Stomach (tissue), 8 donors: ENCODE measurements at regions not wholly inside any gene's neighbourhood (a gene's known extent, or its start where the extent isn't known, plus 50 kb on each side); places are given as distances from the start of the nearest gene placed in this dataset.

Experiments
- DNase-seq, 2 donors: peaks; one replicate each; pipeline versions ENCODE4 v3.0.0 to v3.0.0-alpha.2; 2013 to 2019
- H3K27ac ChIP-seq, 5 donors: fragments of 200-600 bp in 4 of 5; sonication (generic) in 4 of 5; one replicate each; pipeline ENCODE4 v1.5.1; 2013 to 2019; ENCODE audit warnings: mild to moderate bottlenecking in 1 of 5, moderate library complexity in 1 of 5
- H3K27me3 ChIP-seq, 3 donors: fragments of 200-600 bp; sonication (generic); one replicate each; pipeline ENCODE4 v1.5.1; 2017 to 2019; ENCODE audit warnings: mixed run types in 1 of 3
- H3K36me3 ChIP-seq, 4 donors: fragments of 200-600 bp; sonication (generic); 1 replicate in 3 of 4; 2 replicates in 1 of 4; pipeline ENCODE4 v1.5.1; 2016 to 2019
- H3K4me1 ChIP-seq, 4 donors: fragments of 200-600 bp; sonication (generic); one replicate each; pipeline ENCODE4 v1.5.1; 2016 to 2019
- H3K4me3 ChIP-seq, 4 donors: fragments of 200-600 bp; sonication (generic) in 3 of 4; one replicate each; pipeline ENCODE4 v1.5.1; 2016 to 2019; ENCODE audit warnings: mild to moderate bottlenecking in 1 of 4
- H3K9me3 ChIP-seq, 4 donors: fragments of 200-600 bp; sonication (generic); one replicate each; pipeline ENCODE4 v1.5.1; 2016 to 2019
- EP300 ChIP-seq: sonication (generic); formaldehyde crosslinking; IDR thresholded peaks from one replicate; pipeline ENCODE4 v1.6.1; 2017; ENCODE audit warnings: antibody characterized with exemption
- POLR2A ChIP-seq, 4 donors: fragments of 450-650 bp; IDR thresholded peaks; one replicate each; pipeline ENCODE4 v1.6.1; 2016; ENCODE audit warnings: antibody characterized with exemption in 4 of 4, control low read depth in 2 of 4, mild to moderate bottlenecking in 1 of 4, moderate library complexity in 1 of 4
- POLR2AphosphoS5 ChIP-seq, 3 donors: sonication (generic); formaldehyde crosslinking; IDR thresholded peaks; one replicate each; pipeline ENCODE4 v1.6.1; 2016; ENCODE audit warnings: antibody characterized with exemption in 3 of 3
- WGBS, 5 donors: extraction: QIAGEN DNeasy Blood & Tissue Kit in 3 of 5; methylation state at CpG; one replicate each; pipeline versions ENCODE4 v1.1.5 to v1.1.7; 2013 to 2018; 5-methylcytosine and 5-hydroxymethylcytosine counted together
- intact Hi-C: fragments of 100-400 bp; cut with DNase I; formaldehyde crosslinking; loops from one replicate; pipeline ENCODE4 v1.15.1; 2023; ENCODE audit warnings: low total_unique reads
- TF ChIP-seq, protein P1 (sequence below), 7 experiments: fragments of 450-650 bp in 4 of 7; fragments of 200-600 bp in 3 of 7; sonication (generic) in 3 of 7; IDR thresholded peaks; one replicate each; pipeline ENCODE4 v1.5.1; 2016 to 2019; ENCODE audit warnings: antibody characterized with exemption in 7 of 7, control low read depth in 2 of 7, mild to moderate bottlenecking in 1 of 7
- donor health status: healthy with polysubstance abuse.
- donor health status: Bipolar disorder and iron deficiency.
- donor health status: healthy.

DNA sequence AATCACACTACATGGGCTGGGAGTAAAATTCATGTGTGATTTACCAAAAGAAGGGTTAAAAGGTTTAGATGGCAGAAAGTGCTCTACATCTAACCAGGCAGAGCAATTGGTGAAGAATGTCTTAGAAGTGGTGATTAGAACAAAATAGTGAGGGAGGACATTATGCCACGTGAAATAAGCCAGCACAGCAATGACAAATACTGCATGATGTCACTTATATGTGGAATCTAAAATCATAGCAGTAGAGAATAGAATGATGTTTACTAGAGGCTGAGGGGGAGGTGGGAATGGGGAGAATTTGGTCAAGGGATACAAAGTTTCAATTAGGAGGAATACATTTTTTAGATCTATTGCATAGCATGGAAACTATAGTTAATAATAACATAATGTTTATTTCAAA lies 253.3 kb downstream of the KCNS3 start:
- intact Hi-C loops = no loop called here
- WGBS, 5 donors = 46 to 63% (median 52%) methylated on average over 1 of the region's 1 CpG
- Histone ChIP-seq H3K9me3 (no peaks in the 10 kb centered on the region), H3K4me3 (no peak overlapping the region), H3K27me3 (no peaks in the 10 kb centered on the region), H3K27ac (no peak overlapping the region), H3K4me1 (peaks cover 0 to 3% (median 0%) of the 10 kb centered on the region in 4 donors), H3K36me3 (no peaks in the 10 kb centered on the region)
- TF ChIP-seq EP300 (no peak), POLR2AphosphoS5 (IDR thresholded peaks at IDR 0.05) (no peak), POLR2A (IDR thresholded peaks at IDR 0.05) (no peak)
- TF ChIP-seq, protein P1, sequence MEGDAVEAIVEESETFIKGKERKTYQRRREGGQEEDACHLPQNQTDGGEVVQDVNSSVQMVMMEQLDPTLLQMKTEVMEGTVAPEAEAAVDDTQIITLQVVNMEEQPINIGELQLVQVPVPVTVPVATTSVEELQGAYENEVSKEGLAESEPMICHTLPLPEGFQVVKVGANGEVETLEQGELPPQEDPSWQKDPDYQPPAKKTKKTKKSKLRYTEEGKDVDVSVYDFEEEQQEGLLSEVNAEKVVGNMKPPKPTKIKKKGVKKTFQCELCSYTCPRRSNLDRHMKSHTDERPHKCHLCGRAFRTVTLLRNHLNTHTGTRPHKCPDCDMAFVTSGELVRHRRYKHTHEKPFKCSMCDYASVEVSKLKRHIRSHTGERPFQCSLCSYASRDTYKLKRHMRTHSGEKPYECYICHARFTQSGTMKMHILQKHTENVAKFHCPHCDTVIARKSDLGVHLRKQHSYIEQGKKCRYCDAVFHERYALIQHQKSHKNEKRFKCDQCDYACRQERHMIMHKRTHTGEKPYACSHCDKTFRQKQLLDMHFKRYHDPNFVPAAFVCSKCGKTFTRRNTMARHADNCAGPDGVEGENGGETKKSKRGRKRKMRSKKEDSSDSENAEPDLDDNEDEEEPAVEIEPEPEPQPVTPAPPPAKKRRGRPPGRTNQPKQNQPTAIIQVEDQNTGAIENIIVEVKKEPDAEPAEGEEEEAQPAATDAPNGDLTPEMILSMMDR (IDR thresholded peaks at IDR 0.05) = no peak
- DNase-seq = no peak

DNA sequence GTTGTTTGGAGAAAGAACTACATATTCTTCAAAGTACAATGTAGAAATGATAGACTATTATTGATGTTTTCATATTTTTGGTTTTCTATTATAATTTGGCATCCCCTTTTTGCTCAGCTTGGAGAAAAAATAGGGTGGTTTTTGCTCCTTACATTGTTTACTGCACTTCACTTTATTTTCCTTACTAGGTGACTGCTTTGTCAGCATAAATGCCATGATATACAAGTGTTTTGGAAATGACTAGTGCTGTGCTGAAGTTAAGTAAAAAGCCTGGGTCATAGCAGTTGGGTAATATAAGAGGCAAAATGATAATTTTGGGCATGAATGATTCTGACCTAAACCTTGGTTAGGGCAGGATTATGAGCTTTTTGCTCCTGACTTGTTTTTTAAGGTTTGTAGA lies 250.9 kb downstream of the KCNS3 start:
- Histone ChIP-seq H3K36me3 (no peaks in the 10 kb centered on the region), H3K4me1 (peaks cover 0 to 5% (median 0%) of the 10 kb centered on the region in 4 donors), H3K27ac (no peak overlapping the region), H3K9me3 (no peaks in the 10 kb centered on the region), H3K27me3 (no peaks in the 10 kb centered on the region), H3K4me3 (no peak overlapping the region)
- TF ChIP-seq, protein P1 (IDR thresholded peaks at IDR 0.05) = no peak
- TF ChIP-seq POLR2A (IDR thresholded peaks at IDR 0.05) (no peak), EP300 (no peak), POLR2AphosphoS5 (IDR thresholded peaks at IDR 0.05) (no peak)
- no peak for DNase-seq
- intact Hi-C loops = no loop called here

DNA sequence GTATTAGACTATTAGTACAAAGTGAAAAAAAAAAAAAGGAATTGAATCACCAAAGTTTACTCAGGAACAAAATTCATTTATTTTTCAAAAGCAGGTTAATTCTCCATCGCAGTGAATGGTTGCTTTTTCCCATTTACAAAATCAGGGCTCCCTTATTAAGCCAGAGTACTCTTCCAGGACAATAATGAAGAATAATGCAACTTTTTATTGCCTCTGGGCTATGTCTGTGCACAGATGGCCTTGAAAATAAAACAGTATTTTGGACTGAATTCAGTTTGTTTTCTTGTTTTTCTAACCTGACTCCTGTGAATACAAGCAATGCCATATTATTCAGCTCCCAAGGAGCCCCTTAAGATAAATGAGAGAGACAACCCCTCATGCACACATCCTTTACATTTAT lies 246.8 kb downstream of the KCNS3 start:
- H3K36me3 ChIP-seq = no peaks in the 10 kb centered on the region
- H3K27me3 ChIP-seq = no peaks in the 10 kb centered on the region
- H3K4me3 ChIP-seq = no peak overlapping the region
- no peaks in the 10 kb centered on the region for H3K9me3 ChIP-seq
- WGBS, 5 donors = 78 to 92% (median 87%) methylated on average over 1 of the region's 1 CpG
- intact Hi-C loops = no loop called here
- TF ChIP-seq, protein P1 (IDR thresholded peaks at IDR 0.05) = no peak
- TF ChIP-seq EP300 (no peak), POLR2AphosphoS5 (IDR thresholded peaks at IDR 0.05) (no peak), POLR2A (IDR thresholded peaks at IDR 0.05) (no peak)
- peaks cover 0 to 21% (median 7%) of the 10 kb centered on the region in 4 donors for H3K4me1 ChIP-seq
- no peak overlapping the region for H3K27ac ChIP-seq
- DNase-seq = no peak

DNA sequence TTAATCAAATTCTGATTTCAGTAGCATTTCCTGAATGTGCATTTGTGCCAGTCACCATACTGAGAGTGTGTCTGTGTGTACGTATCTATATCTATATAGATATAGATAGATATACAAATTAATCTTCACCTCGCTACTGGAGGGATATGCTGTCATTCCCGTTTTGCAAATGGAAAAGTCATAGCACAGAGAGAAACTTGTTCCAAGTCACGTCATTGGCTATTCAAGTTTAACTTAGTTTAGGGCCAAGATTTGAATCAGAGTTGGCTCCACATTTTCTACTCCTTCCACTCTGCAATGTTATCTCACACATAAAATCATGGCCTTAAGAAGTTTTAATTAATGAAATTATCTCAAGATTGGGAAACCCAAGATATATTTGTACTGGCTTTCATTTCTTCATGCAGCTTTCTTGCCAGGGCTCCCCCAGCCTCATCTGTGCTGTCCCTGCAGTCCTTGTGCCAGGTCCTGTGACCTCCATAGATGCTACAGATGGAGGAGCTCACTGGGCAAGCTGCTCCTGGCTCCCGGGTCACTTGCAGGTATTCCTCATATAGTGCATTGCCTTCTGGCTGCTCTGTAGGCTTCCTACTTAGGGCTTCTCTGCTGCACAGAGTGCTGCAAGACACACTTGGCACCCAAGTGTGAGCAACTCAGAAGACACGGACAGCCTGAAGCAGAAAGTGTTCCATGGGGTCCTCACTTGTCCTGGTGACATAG lies 245.8 kb downstream of the KCNS3 start:
- no peaks in the 10 kb centered on the region for H3K27me3 ChIP-seq
- H3K9me3 ChIP-seq = no peaks in the 10 kb centered on the region
- H3K36me3 ChIP-seq = no peaks in the 10 kb centered on the region
- TF ChIP-seq, protein P1 (IDR thresholded peaks at IDR 0.05) = no peak
- no peak for TF ChIP-seq POLR2AphosphoS5 (IDR thresholded peaks at IDR 0.05)
- no peak for TF ChIP-seq EP300
- no peak for TF ChIP-seq POLR2A (IDR thresholded peaks at IDR 0.05)
- intact Hi-C loops = no loop called here
- H3K4me3 ChIP-seq = no peak overlapping the region
- WGBS, 5 donors = 38 to 54% (median 51%) methylated on average over 6 of the region's 6 CpGs
- peaks cover 0 to 24% (median 9%) of the 10 kb centered on the region in 4 donors for H3K4me1 ChIP-seq
- H3K27ac ChIP-seq = peak overlapping the region in 1 of 5 donors; percentile 16
- DNase-seq = no peak
